Osteocyte (in vitro differentiated cells): ENCODE measurements at regions not wholly inside any gene's neighbourhood (a gene's known extent, or its start where the extent isn't known, plus 50 kb on each side); places are given as distances from the start of the nearest gene placed in this dataset.

Source experiments
- DNase-seq: peaks from one replicate; pipeline ENCODE4 v3.0.0; 2021; ENCODE audit warnings: mixed read lengths; ENCODE audit not compliant: unreplicated experiment; ENCODE audit errors: extremely low spot score
- H3K27ac Mint-ChIP-seq: one replicate; pipeline ENCODE4 v1.8.0; 2021; ENCODE audit warnings: mild to moderate bottlenecking, mixed read lengths; ENCODE audit not compliant: unreplicated experiment
- H3K27me3 Mint-ChIP-seq: one replicate; pipeline ENCODE4 v1.8.0; 2021; ENCODE audit warnings: mixed read lengths; ENCODE audit not compliant: unreplicated experiment
- H3K36me3 Mint-ChIP-seq: one replicate; pipeline ENCODE4 v1.8.0; 2021; ENCODE audit warnings: mixed read lengths; ENCODE audit not compliant: unreplicated experiment
- H3K4me1 Mint-ChIP-seq: one replicate; pipeline ENCODE4 v1.8.0; 2021; ENCODE audit warnings: mixed read lengths; ENCODE audit not compliant: unreplicated experiment
- H3K4me3 Mint-ChIP-seq: one replicate; pipeline ENCODE4 v1.8.0; 2021; ENCODE audit warnings: mild to moderate bottlenecking, moderate library complexity, mixed read lengths; ENCODE audit not compliant: unreplicated experiment
- H3K9me3 Mint-ChIP-seq: one replicate; pipeline ENCODE4 v1.8.0; 2021; ENCODE audit warnings: mixed read lengths; ENCODE audit not compliant: unreplicated experiment
- TF ChIP-seq, protein P1 (sequence below): fragments of 200-600 bp; sonication (generic); IDR thresholded peaks from 2 replicates; pipeline ENCODE4 v1.5.0; 2021; ENCODE audit warnings: antibody characterized with exemption, mild to moderate bottlenecking, moderate library complexity

DNA sequence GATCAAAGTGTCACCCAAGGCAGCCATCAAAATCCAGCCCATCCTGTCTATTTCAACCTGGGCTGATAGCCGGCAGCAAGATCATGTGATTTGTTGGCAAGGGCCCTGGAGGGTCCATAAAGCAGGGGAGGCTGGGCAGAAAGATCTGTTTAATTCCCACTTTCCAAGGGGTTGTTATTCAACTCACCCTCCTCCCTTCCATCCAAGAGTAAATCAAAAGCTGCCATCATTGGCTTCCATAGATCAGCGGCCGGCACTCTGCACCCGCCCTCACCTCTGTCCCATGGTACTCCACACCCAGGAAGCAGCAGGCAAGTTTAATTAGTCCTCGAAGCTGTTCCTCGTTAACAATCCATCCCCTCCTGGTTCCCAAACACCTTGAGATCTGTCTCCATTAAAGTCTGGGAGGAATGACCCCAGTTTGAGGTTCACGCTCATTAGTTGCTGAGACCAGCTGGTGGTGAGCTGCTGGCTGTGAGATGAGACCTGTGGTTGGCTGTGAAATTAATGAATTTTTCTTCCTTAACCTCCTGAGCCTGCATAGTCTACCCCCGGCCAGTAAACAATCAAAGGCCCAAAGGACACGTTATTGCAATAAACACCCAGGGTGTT, 120.6 kb upstream of the CHST15 start:
- peaks cover 13% of the 10 kb centered on the region for H3K27me3 Mint-ChIP-seq
- peak; percentile 56 for DNase-seq
- no peaks in the 10 kb centered on the region for H3K36me3 Mint-ChIP-seq
- no peak overlapping the region for H3K4me3 Mint-ChIP-seq
- TF ChIP-seq, protein P1, sequence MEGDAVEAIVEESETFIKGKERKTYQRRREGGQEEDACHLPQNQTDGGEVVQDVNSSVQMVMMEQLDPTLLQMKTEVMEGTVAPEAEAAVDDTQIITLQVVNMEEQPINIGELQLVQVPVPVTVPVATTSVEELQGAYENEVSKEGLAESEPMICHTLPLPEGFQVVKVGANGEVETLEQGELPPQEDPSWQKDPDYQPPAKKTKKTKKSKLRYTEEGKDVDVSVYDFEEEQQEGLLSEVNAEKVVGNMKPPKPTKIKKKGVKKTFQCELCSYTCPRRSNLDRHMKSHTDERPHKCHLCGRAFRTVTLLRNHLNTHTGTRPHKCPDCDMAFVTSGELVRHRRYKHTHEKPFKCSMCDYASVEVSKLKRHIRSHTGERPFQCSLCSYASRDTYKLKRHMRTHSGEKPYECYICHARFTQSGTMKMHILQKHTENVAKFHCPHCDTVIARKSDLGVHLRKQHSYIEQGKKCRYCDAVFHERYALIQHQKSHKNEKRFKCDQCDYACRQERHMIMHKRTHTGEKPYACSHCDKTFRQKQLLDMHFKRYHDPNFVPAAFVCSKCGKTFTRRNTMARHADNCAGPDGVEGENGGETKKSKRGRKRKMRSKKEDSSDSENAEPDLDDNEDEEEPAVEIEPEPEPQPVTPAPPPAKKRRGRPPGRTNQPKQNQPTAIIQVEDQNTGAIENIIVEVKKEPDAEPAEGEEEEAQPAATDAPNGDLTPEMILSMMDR, result no peak
- H3K4me1 Mint-ChIP-seq, result peaks cover 17% of the 10 kb centered on the region
- peaks cover 6% of the 10 kb centered on the region for H3K9me3 Mint-ChIP-seq
- H3K27ac Mint-ChIP-seq, result peak overlapping the region; percentile 23

DNA sequence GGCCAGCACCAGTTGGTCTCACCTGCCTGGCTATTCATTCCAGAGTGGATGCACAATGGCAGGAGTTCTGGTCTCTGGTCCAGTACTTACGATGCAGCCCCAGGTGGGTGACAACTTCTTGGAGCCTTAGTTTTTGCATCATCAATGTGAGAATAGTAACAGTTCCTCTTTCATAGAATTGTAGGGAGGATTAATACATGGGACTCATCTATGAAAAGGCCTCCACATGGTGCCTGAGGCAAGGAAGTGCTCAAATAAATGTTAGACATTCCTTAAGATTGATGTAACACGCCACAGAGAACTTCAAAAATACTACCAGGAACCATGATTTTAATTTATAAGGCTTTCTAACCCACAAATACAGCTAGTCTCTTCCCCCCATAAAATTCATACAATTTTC, 120.1 kb upstream of the CHST15 start:
- no peaks in the 10 kb centered on the region for H3K36me3 Mint-ChIP-seq
- H3K4me1 Mint-ChIP-seq, result peaks cover 17% of the 10 kb centered on the region
- H3K27ac Mint-ChIP-seq, result peak overlapping the region; percentile 23
- peaks cover 10% of the 10 kb centered on the region for H3K27me3 Mint-ChIP-seq
- H3K4me3 Mint-ChIP-seq, result no peak overlapping the region
- TF ChIP-seq, protein P1, result no peak
- DNase-seq, result peak; percentile 40
- peaks cover 6% of the 10 kb centered on the region for H3K9me3 Mint-ChIP-seq

DNA sequence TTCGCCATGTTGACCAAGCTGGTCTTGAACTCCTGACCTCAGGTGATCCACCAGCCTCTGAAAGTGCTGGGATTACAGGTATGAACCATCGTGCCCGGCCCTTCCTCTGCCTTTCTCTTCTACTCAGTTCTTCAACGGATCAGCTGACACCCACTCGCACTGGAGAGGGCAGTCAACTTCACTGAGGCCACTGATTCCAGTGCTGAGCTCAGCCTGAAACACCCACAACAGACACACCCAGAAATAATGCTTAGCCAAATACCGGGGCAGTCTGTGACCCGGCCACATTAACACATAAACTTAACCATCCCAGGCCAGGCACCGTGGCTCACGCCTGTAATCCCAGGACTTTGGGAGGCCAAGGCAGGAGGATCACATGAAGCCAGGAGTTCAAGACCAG, 119.3 kb upstream of the CHST15 start:
- TF ChIP-seq, protein P1, result no peak
- peaks cover 7% of the 10 kb centered on the region for H3K9me3 Mint-ChIP-seq
- no peaks in the 10 kb centered on the region for H3K36me3 Mint-ChIP-seq
- peaks cover 17% of the 10 kb centered on the region for H3K4me1 Mint-ChIP-seq
- no peak overlapping the region for H3K4me3 Mint-ChIP-seq
- peaks cover 10% of the 10 kb centered on the region for H3K27me3 Mint-ChIP-seq
- no peak overlapping the region for H3K27ac Mint-ChIP-seq
- peak; percentile 54 for DNase-seq

DNA sequence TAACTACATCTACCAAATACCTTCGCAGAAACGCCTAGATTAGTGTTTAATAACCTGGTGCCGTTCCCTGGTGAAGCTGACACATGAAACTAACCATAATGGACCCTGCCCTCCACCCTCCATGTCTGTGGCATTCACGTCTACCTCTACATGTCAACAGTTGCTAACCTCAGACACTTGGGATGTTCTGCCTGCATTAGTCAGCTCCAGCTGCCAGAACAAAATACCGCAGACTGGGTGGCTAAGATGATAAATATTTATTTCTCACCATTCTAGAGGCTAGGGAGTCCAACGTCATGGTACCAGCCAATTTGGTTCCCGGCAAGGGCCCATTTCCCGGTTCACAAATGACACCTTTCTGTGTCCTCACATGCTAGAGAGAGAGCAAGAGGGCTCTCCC, 118.5 kb upstream of the CHST15 start:
- peaks cover 13% of the 10 kb centered on the region for H3K9me3 Mint-ChIP-seq
- TF ChIP-seq, protein P1, result no peak
- no peak overlapping the region for H3K4me3 Mint-ChIP-seq
- H3K27ac Mint-ChIP-seq, result no peak overlapping the region
- H3K27me3 Mint-ChIP-seq, result peaks cover 8% of the 10 kb centered on the region
- no peaks in the 10 kb centered on the region for H3K36me3 Mint-ChIP-seq
- peaks cover 17% of the 10 kb centered on the region for H3K4me1 Mint-ChIP-seq
- DNase-seq, result peak; percentile 23

DNA sequence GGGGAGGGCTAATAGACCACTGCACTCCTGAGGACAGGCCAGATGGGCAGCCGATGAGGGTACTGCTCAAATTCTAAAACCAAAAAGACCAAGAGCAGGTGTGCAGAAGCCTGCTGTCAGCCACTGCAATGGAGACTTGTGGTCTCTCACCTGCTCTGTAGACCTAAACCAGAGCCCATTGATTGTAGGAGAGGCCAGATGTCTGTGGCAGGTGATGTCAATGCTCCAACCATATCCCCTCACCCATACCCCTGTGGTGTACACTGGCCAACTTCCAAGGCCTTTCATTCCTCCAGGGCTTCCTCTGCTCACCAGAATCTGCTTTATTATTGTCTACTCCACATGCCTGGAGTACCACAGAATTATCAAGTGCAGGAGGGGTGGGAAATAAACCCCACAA, 116.9 kb upstream of the CHST15 start:
- Mint-ChIP-seq H3K4me3 (no peak overlapping the region), H3K27ac (no peak overlapping the region), H3K4me1 (peaks cover 17% of the 10 kb centered on the region), H3K36me3 (no peaks in the 10 kb centered on the region), H3K27me3 (peaks cover 3% of the 10 kb centered on the region), H3K9me3 (peaks cover 13% of the 10 kb centered on the region)
- TF ChIP-seq, protein P1, result no peak
- no peak for DNase-seq
